GM12801 (cell line): ENCODE measurements at regions not wholly inside any gene's neighbourhood (a gene's known extent, or its start where the extent isn't known, plus 50 kb on each side); places are given as distances from the start of the nearest gene placed in this dataset.

Experiments
- TF ChIP-seq, protein P1 (sequence below): IDR thresholded peaks from one replicate; pipeline ENCODE4 v1.5.1; 2011; ENCODE audit warnings: control low read depth; ENCODE audit not compliant: insufficient read length; ENCODE audit errors: extremely low read depth

DNA sequence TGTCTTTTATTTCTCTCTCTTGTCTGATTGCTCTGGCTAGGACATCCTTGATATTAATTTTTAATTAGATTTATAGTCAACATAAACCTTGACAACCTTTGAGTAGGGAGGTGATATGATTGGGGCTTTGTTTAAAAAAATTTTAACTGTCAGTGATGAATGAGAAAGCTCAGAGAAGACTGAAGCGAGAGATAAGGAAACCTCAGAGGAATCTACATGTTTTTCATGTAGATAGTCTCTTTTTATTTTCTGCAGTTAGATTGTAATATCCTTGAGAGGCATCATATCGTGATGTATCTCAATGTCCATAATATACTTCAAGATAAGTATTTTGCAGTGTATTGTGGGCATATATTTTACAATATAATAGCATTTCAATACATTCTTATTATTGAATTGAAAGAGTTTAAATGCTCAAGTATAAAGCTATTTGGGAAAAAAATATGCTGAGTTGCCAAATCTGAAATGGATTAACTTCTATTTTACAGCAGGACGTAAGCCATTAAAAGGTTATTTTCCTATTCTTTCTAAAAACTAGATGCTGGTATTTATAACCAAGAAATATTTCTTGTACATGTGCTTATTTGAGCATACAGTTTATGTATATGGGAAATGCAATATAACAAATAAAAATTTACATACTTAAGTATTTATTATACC, 802.4 kb upstream of the ADGRL4 start:
- TF ChIP-seq, protein P1, sequence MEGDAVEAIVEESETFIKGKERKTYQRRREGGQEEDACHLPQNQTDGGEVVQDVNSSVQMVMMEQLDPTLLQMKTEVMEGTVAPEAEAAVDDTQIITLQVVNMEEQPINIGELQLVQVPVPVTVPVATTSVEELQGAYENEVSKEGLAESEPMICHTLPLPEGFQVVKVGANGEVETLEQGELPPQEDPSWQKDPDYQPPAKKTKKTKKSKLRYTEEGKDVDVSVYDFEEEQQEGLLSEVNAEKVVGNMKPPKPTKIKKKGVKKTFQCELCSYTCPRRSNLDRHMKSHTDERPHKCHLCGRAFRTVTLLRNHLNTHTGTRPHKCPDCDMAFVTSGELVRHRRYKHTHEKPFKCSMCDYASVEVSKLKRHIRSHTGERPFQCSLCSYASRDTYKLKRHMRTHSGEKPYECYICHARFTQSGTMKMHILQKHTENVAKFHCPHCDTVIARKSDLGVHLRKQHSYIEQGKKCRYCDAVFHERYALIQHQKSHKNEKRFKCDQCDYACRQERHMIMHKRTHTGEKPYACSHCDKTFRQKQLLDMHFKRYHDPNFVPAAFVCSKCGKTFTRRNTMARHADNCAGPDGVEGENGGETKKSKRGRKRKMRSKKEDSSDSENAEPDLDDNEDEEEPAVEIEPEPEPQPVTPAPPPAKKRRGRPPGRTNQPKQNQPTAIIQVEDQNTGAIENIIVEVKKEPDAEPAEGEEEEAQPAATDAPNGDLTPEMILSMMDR = no peak

DNA sequence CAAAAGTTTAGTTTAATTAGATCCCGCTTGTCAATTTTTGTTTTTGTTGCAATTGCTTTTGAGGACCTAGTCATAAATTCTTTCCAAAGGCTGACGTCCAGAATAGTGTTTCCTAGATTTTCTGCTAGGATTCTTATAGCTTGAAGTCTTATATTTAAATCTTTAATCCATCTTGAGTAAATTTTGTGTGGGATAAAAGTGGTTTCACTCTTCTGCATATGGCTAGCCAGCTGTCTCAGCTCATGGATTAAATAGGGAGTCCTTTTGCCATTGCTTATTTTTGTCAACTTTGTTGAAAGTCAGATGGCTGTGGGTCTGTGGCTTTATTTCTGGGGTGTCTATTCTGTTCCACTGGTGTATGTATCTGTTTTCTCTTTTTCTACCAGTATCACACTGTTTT, 801.3 kb upstream of the ADGRL4 start:
- TF ChIP-seq, protein P1 = no peak

DNA sequence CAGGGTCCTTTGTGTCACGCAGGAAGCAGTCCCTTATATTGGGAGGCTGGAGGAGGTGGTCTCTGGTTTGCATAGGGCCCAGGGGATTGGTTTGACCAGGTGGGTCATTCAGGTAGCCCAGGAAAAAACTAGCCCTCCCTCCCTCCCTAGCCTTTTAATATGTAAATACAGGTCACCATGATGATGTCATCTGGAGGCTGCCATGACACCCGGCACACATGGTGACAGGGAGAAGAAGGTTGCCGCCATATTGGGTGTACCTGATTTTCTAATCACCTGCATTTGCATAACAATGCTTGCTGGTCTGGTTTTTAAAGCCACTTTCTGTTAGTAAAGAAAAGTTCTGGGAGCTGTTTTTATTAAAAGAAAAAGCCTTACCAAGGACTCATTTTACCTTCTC, 791.0 kb upstream of the ADGRL4 start:
- TF ChIP-seq, protein P1 = no peak

DNA sequence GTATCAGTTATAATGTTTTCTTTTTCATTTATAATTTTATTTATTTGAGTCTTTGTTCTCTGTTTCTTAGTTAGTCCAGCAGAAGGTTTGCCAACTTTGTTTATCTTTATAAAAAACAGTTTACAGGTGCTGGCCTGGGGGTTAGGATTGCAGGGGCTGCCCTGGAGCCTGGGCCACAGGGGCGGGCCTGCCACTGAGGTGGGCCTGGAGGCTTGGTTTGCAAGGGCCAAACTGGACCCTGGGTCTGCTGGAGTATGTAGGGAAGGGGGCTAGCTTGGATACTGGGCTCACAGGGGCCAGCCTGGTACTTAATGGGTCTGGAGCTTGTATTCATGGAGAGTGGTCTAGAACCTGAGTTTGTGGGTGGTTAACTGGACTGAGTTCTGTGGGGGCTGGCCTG, 789.9 kb upstream of the ADGRL4 start:
- TF ChIP-seq, protein P1 = no peak

DNA sequence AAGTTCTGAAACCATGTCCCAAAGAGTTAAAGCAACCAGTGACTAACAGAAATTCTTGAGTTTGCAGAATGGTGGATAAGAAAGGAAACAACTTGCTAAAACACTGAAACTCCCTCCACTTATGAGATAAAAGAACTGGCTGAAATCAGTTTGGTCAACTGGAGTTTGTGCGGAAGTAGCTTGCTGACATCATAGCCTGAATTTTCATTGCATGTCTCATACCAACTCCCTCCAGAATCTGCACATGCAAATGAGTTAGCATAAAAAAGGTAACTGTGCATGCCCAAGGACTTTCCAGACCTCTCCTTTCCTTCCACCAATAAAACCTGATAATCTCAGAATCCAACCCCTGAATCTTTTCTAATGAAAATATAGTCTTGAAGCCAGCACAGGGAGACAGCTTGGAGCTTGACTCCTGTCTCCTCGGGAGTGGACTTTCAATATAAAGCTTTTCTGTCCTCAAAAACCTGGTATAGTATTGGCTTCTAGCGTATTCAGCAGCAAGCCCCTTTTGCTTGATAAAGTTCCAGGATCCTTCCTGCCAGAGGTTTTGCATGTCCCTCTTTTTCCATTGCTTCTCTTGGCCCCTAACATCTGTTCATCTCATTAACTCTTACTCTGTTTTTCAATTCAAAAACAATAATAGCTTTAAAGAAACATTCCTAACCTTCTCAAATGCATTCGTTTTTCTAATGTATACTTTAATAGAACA, 785.8 kb upstream of the ADGRL4 start:
- TF ChIP-seq, protein P1 = no peak

DNA sequence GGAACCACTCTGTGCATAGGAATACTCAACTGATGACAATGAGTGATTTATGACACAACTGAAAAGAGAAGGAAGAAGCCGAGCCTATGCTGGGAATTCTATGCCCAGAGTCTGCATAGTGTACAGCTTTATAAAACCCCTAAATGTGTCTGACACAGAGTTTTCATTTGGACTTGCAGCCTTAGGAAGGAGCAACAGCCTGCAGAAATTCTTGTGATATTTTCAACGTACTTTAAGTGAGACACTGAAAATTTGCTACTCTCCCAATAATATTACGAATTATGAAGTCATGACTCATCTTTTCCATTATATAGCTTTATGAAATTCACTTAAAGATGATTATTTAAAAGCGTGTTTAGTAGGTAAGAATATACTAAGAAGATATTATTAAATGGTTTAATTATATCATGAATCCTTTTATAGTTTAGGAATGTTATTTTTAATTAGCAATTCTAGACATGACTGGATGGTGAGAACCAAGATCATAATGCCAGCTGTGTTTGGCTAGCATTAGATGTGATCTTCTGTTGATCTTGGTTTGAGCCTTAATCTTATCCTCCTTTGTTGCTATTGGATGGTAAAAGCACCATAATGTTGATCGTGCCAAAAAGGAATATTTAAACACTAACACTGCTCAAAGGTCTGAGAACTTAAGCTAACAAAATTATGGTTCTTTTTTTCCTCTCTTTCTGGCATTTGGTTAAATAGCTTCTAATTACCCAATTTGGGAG, 785.1 kb upstream of the ADGRL4 start:
- TF ChIP-seq, protein P1 = no peak

DNA sequence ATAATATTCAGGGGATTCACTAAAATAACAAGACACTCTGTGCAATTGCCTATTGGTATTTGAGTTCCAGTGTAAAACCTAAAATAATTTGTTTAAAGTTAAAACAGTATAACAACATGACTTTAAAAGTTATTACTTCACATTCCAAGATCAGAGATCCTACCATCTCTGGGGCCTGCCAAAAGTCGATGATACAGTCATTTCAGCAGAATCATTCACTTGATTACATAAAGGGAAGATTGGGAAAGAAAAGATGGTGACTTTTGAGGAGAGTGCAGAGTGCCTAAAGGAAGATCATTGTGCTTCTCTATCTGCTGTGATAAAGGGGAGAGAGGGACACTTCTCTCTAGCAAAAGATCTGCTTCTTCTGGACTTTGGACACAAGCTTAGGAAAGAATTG, 784.4 kb upstream of the ADGRL4 start:
- TF ChIP-seq, protein P1 = no peak
